ENCODE measurements at regions not wholly inside any gene's neighbourhood (a gene's known extent, or its start where the extent isn't known, plus 50 kb on each side); places are given as distances from the start of the nearest gene placed in this dataset.
"Not testable (repeated sequence)": the region's sequence is repeated elsewhere in the genome, so short reads cannot be mapped to it uniquely, and the experiment has no call there.

DNA sequence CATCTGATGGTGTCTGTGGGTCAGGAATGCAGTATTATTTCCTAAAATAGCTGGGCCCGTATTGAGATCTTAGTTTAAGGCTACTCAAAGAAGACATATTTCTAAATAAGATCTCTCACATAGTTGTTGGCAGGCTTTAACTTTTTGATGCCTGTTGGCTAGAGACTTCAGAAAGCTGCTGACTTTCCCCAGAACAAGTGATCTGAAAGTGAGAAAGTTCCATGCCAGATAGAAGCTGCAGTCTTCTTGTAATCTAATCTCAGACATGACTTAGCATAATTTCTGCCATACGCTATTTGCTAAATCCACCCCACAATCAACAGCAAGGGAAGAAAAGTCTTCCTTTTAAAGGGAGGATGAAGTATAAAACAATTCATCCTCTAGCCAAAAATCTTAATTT is 867.1 kb downstream of the IGSF11 start:
- DNase-seq (ENCODE audit: low spot score) = no peak

GRCh38 chr3:118168175-118168574 is 866.5 kb downstream of the IGSF11 start:
- DNase-seq (ENCODE audit: low spot score) = no peak

DNA sequence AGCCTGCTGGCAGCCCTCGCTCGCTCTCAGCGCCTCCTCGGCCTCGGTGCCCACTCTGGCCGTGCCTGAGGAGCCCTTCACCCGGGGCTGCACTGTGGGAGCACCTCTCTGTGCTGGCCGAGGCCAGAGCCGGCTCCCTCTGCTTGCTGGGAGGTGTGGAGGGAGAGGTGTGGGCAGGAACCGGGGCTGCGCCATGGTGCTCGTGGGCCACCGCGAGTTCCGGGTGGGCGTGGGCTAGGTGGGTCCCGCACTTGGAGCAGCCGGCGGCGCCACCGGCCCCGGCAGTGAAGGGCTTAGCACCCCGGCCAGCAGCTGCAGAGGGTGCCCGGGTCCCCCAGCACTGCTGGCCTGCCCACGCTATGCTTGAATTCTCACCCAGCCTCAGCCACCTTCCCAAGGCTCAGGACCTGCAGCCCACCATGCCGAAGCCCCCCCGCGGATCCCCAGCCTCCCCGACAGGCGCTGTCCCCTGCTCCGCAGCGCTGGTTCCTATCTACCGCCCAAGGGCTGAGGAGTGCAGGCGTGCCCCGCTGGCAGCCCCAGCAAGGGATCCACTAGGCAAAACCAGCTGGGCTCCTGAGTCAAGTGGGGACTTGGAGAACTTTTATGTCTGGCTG is 863.3 kb downstream of the IGSF11 start:
- no peak for DNase-seq (ENCODE audit: low spot score)

GRCh38 chr3:118180853-118181252 is 853.8 kb downstream of the IGSF11 start:
- DNase-seq (ENCODE audit: low spot score) = no peak

- DNase-seq (ENCODE audit: low spot score) = no peak
These were observed 853.4 kb downstream of the IGSF11 start for GRCh38 chr3:118181274-118181673.

- DNase-seq (ENCODE audit: low spot score) = no peak
These were observed 848.6 kb downstream of the IGSF11 start for GRCh38 chr3:118186051-118186450.

- no peak for DNase-seq (ENCODE audit: low spot score)
These were observed 847.4 kb downstream of the IGSF11 start for GRCh38 chr3:118187221-118187620.

- no peak for DNase-seq (ENCODE audit: low spot score)
These were observed 838.5 kb downstream of the IGSF11 start for GRCh38 chr3:118196183-118196582.

DNA sequence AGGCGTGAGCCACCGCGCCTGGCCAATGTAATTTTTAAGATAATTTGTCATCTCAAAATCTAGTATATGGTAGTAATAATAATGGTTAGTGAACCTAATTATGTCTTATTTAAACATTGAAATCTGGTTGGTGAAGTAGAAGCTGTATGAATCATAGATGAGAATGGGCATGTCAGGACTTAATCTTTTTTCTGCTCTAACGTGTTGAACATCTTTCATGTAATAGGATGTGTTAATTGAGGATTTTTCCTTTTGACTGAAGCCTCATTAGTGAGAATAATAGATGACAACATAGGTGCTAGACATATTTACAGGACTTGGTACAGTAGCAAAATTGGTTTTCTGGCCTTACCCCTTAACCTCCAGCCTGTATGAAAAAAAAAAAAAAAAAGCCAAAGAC is 835.6 kb downstream of the IGSF11 start:
- DNase-seq (ENCODE audit: low spot score) = no peak

GRCh38 chr3:118204052-118204656 is 830.5 kb downstream of the IGSF11 start:
- no peak for DNase-seq (ENCODE audit: low spot score)

DNA sequence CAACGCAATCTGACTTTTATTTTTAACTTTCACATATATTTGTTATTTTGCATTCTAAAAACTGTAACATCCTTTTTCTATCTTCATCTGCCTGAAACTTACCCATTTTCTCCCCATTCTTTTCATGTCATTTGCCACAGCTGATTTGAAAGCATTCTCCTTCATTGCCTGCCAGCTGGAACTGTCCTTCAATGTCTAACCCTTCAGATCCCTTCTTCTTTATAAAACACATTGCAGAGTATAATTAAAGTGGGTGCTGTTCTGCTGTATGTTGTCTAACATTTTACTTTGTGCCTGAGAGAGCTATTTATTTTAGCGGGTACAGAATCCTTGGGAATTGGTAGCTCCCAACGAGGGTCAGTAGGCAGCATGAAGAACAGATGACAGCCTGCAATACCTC is 827.4 kb downstream of the IGSF11 start:
- DNase-seq (ENCODE audit: low spot score) = no peak

GRCh38 chr3:118208642-118209041 is 826.0 kb downstream of the IGSF11 start:
- DNase-seq (ENCODE audit: low spot score) = no peak

DNA sequence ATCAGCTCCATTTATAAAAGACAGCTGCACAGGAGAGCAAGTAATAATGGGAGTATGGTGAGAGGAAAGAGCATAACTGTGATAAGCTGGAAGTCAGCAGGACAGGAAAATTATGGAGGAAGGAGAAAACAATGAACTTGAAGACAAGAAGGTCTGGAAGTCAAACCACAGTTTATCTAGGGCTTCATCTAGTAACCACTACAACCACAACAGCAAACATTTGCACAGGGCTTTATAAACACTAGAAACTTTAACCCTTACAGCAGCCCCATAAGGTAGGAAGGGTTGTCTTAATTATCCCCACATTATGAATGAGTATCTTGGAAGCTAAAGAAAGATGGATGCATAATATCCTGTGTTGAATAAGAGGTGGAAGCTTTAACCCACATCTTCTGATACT is 820.8 kb downstream of the IGSF11 start:
- DNase-seq (ENCODE audit: low spot score) = no peak

DNA sequence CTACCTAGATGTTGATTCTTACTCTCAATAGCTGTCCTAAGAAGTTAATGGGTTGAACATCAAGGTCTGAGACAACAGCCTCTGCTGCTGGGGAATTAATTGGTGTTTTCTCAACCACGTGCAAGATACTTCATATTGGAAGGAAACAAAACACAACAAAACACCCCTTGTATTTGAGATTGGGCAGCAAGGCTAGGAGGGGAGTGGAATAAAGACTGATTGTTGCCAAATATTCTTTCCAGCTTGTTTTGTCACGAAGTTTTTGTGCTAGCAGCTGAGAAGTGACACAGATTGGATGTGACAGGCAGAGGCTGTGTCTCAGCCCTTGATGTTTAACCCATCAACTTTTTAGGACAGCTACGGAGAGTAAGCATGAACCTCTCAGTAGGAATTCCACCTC is 808.4 kb downstream of the IGSF11 start:
- DNase-seq (ENCODE audit: low spot score) = no peak

GRCh38 chr3:118227191-118227590 is 807.5 kb downstream of the IGSF11 start:
- DNase-seq (ENCODE audit: low spot score) = no peak

DNA sequence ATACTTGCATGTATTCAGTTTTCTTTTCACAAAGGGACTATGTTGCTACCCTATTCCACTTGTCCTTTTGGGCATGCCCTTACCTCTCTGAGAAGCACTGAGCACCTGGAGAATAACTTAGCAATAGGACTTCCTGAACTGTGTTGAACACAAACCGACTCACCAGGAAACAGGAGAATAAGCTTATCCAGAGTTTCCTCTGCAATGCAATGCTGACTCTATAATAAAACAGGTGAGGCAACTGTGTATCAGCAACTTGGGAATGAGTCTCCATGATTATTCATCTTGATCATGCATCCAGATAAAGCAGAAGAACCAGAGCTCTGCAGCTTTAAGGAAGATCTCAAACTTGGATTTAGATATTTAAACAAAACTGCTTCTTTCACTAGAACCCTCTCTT is 806.5 kb downstream of the IGSF11 start:
- no peak for DNase-seq (ENCODE audit: low spot score)

DNA sequence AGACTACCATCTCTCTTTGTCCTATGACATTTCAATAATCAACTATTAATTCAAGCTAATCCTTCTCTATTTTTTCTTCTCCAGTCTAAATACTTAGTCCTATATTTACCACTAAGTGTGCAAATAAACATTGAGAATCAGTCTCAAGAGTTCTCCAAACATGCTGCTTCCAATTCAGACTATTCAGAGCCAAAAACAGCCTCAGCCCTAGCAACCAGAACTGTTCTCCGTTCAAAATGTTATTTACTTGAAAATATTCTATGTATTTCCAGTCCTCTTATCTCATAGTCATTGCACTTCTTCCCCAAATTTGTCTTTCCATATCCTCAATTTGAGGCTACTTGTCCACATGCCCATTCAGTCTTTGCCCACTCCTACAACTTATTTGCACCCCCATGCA is 805.5 kb downstream of the IGSF11 start:
- no peak for DNase-seq (ENCODE audit: low spot score)

DNA sequence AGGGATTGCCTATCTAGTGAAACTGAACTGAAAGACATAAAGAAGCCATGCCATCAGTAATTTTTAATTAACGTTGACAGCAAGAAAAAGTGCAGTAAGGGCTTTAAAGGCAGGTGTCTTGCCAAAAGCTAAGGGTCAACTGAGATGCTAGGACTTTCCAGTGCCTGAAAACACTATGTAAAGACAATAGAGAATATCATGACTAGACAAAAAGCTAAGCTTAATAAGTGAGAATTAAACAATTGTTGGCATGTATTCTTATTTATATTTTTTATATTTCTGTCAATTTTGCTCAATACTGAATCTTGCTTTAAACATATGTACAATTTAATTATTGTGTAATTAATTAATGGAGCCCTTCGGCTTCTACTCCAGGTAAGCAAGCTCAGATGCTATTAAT is 803.1 kb downstream of the IGSF11 start:
- no peak for DNase-seq (ENCODE audit: low spot score)

- DNase-seq (ENCODE audit: low spot score) = no peak
These were observed 795.4 kb downstream of the IGSF11 start for GRCh38 chr3:118239253-118239652.

DNA sequence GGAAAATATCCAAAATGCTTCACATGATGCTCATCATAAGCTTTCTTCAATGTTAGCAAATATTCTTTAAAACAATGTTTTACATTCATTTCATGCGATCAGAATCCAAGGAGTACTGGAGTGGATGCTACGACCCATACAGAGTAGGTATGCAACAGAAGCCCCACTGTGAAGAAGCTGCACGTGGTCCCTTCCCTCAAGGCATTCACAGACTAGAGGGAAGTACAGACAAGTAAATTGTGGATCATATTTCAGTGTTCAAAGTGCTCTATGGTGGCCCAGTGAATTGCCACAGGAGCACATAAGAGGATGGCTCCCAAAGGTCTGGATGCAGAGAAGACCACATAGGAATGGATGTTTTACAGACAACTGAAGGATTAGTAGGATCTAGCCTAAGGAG is 789.9 kb downstream of the IGSF11 start:
- DNase-seq (ENCODE audit: low spot score) = no peak

- no peak for DNase-seq (ENCODE audit: low spot score)
These were observed 789.3 kb downstream of the IGSF11 start for GRCh38 chr3:118245312-118245711.

DNA sequence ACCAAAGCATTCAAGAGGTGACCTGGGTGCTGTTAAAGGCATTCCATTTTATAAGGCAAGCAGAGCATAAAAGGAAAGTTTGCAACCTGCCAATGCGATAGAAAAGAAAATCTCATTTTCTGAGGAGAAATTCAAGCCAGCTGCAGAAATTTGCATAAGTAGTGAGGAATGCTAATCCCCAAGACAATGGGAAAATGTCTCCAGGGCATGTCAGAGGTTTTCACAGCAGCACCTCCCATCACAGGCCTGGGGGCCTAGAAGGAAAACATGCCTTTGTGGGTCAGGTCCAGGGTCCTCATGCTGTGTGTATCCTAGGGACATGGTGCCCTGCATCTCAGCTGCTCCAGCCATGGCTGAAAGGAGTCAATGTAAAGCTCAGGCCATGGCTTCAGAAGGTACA is 775.8 kb downstream of the IGSF11 start:
- DNase-seq (ENCODE audit: low spot score) = not testable (repeated sequence)

GRCh38 chr3:118262800-118263402 is 771.7 kb downstream of the IGSF11 start:
- no peak for DNase-seq (ENCODE audit: low spot score)

DNA sequence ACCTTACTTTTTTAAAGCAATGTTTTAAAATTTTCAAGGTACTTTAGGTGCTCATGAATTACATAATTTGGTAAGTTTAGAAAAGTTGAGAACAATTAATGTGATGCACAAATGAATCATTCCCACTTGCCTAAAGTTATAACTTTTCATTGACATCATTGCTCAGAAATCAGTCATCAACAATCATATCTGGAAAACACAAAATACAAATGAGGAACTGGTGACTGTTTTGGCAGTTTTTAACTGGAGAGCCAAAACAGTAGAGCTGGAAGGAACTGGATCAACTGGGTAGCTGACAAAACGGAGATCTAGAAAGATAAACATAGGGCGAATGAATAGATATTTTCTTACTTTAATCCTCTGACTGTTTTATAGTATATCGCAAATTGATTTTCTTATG is 767.1 kb downstream of the IGSF11 start:
- DNase-seq (ENCODE audit: low spot score) = no peak
